GM23248 (cell line): ENCODE measurements at regions not wholly inside any gene's neighbourhood (a gene's known extent, or its start where the extent isn't known, plus 50 kb on each side); places are given as distances from the start of the nearest gene placed in this dataset.

Source experiments
- EZH2 ChIP-seq: fragments of 200-600 bp; sonication (generic); IDR thresholded peaks from 2 replicates; pipeline ENCODE4 v1.6.1; 2018; ENCODE audit warnings: antibody characterized with exemption, mild to moderate bottlenecking; ENCODE audit not compliant: insufficient read depth, poor library complexity, severe bottlenecking
- EZH2phosphoT487 ChIP-seq: fragments of 200-600 bp; sonication (generic); IDR thresholded peaks from 2 replicates; pipeline ENCODE4 v1.6.1; 2018; ENCODE audit warnings: antibody characterized with exemption, moderate library complexity, mild to moderate bottlenecking, low read depth; ENCODE audit not compliant: insufficient read depth

GRCh38 chr15:47484059-47484458, 233.2 kb upstream of the SEMA6D start:
- TF ChIP-seq EZH2phosphoT487 (no peak), EZH2 (no peak)
